Osteocyte (in vitro differentiated cells): ENCODE measurements at regions not wholly inside any gene's neighbourhood (a gene's known extent, or its start where the extent isn't known, plus 50 kb on each side); places are given as distances from the start of the nearest gene placed in this dataset.

ENCODE experiments used
- DNase-seq: peaks from one replicate; pipeline ENCODE4 v3.0.0; 2021; ENCODE audit warnings: mixed read lengths; ENCODE audit not compliant: unreplicated experiment; ENCODE audit errors: extremely low spot score
- H3K27ac Mint-ChIP-seq: one replicate; pipeline ENCODE4 v1.8.0; 2021; ENCODE audit warnings: mild to moderate bottlenecking, mixed read lengths; ENCODE audit not compliant: unreplicated experiment
- H3K27me3 Mint-ChIP-seq: one replicate; pipeline ENCODE4 v1.8.0; 2021; ENCODE audit warnings: mixed read lengths; ENCODE audit not compliant: unreplicated experiment
- H3K36me3 Mint-ChIP-seq: one replicate; pipeline ENCODE4 v1.8.0; 2021; ENCODE audit warnings: mixed read lengths; ENCODE audit not compliant: unreplicated experiment
- H3K4me1 Mint-ChIP-seq: one replicate; pipeline ENCODE4 v1.8.0; 2021; ENCODE audit warnings: mixed read lengths; ENCODE audit not compliant: unreplicated experiment
- H3K4me3 Mint-ChIP-seq: one replicate; pipeline ENCODE4 v1.8.0; 2021; ENCODE audit warnings: mild to moderate bottlenecking, moderate library complexity, mixed read lengths; ENCODE audit not compliant: unreplicated experiment
- H3K9me3 Mint-ChIP-seq: one replicate; pipeline ENCODE4 v1.8.0; 2021; ENCODE audit warnings: mixed read lengths; ENCODE audit not compliant: unreplicated experiment
- CTCF ChIP-seq: fragments of 200-600 bp; sonication (generic); IDR thresholded peaks from 2 replicates; pipeline ENCODE4 v1.5.0; 2021; ENCODE audit warnings: antibody characterized with exemption, mild to moderate bottlenecking, moderate library complexity

- H3K4me1 Mint-ChIP-seq: no peaks in the 10 kb centered on the region
- no peaks in the 10 kb centered on the region for H3K9me3 Mint-ChIP-seq
- TF ChIP-seq CTCF: no peak
- DNase-seq: no peak
- no peak overlapping the region for H3K27ac Mint-ChIP-seq
- no peak overlapping the region for H3K4me3 Mint-ChIP-seq
- no peaks in the 10 kb centered on the region for H3K36me3 Mint-ChIP-seq
- H3K27me3 Mint-ChIP-seq: peaks cover 43% of the 10 kb centered on the region
These were observed 58.7 kb upstream of the OR10AD1 start for GRCh38 chr12:48261773-48262172.
